Right atrium auricular region (tissue), 2 donors: ENCODE measurements at regions not wholly inside any gene's neighbourhood (a gene's known extent, or its start where the extent isn't known, plus 50 kb on each side); places are given as distances from the start of the nearest gene placed in this dataset.

Experiments used
- DNase-seq: peaks from one replicate; pipeline ENCODE4 v3.0.0-alpha.2; 2019; ENCODE audit warnings: low spot score
- H3K27ac ChIP-seq, 2 donors: fragments of 200-600 bp; sonication (generic); 1 replicate in 1 of 2; 2 replicates in 1 of 2; pipeline ENCODE4 v1.5.1; 2016 to 2019
- H3K27me3 ChIP-seq, 2 donors: fragments of 200-600 bp; sonication (generic); one replicate each; pipeline versions ENCODE4 v1.5.1 to v1.6.0; 2017 to 2019
- H3K36me3 ChIP-seq: fragments of 200-600 bp; sonication (generic); one replicate; pipeline ENCODE4 v1.5.1; 2016
- H3K4me1 ChIP-seq, 2 donors: fragments of 200-600 bp; sonication (generic); one replicate each; pipeline versions ENCODE4 v1.5.1 to v1.6.0; 2017 to 2019
- H3K4me3 ChIP-seq, 2 donors: fragments of 200-600 bp; sonication (generic); 1 replicate in 1 of 2; 2 replicates in 1 of 2; pipeline ENCODE4 v1.5.1; 2017 to 2019; ENCODE audit warnings: mild to moderate bottlenecking in 1 of 2, moderate library complexity in 1 of 2
- H3K9me3 ChIP-seq, 2 donors: fragments of 200-600 bp; sonication (generic); one replicate each; pipeline ENCODE4 v1.5.1; 2019
- CTCF ChIP-seq, 2 donors: fragments of 200-600 bp; sonication (generic); IDR thresholded peaks; one replicate each; pipeline ENCODE4 v1.5.1; 2019; ENCODE audit warnings: antibody characterized with exemption in 2 of 2

GRCh38 chr13:48859272-48860105 lies 116.2 kb upstream of the FNDC3A start:
- Histone ChIP-seq H3K9me3 (no peaks in the 10 kb centered on the region), H3K27me3 (no peaks in the 10 kb centered on the region), H3K36me3 (no peaks in the 10 kb centered on the region), H3K27ac (no peak overlapping the region), H3K4me1 (no peaks in the 10 kb centered on the region), H3K4me3 (no peak overlapping the region)
- no peak for TF ChIP-seq CTCF (IDR thresholded peaks at IDR 0.05)
- DNase-seq, result no peak

- DNase-seq, result no peak
- Histone ChIP-seq H3K4me1 (no peaks in the 10 kb centered on the region), H3K27ac (no peak overlapping the region), H3K9me3 (no peaks in the 10 kb centered on the region), H3K4me3 (no peak overlapping the region), H3K36me3 (no peaks in the 10 kb centered on the region), H3K27me3 (no peaks in the 10 kb centered on the region)
- no peak for TF ChIP-seq CTCF (IDR thresholded peaks at IDR 0.05)
Measured at GRCh38 chr13:48860364-48860763, 115.3 kb upstream of the FNDC3A start.

DNA sequence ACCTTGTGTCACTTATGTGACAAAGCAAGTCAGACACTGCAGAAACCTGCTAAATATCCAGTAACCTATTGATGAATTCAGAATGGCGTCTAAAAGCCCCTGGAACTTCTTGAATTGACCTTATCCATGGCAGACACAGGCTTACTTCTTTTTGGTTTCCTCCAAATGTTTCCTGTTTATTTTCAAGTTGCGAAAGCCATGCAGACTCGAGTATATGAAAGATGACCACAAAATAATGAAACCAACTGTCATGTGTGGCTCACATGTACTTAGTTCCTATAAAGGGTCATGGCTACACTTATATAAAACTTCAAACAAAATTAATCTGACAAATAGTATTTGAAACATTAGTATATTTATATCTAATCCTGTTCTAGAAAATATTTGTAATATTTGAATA lies 113.1 kb upstream of the FNDC3A start:
- no peak for TF ChIP-seq CTCF (IDR thresholded peaks at IDR 0.05)
- Histone ChIP-seq H3K36me3 (no peaks in the 10 kb centered on the region), H3K27ac (no peak overlapping the region), H3K27me3 (no peaks in the 10 kb centered on the region), H3K4me1 (no peaks in the 10 kb centered on the region), H3K4me3 (no peak overlapping the region), H3K9me3 (no peaks in the 10 kb centered on the region)
- DNase-seq, result no peak

DNA sequence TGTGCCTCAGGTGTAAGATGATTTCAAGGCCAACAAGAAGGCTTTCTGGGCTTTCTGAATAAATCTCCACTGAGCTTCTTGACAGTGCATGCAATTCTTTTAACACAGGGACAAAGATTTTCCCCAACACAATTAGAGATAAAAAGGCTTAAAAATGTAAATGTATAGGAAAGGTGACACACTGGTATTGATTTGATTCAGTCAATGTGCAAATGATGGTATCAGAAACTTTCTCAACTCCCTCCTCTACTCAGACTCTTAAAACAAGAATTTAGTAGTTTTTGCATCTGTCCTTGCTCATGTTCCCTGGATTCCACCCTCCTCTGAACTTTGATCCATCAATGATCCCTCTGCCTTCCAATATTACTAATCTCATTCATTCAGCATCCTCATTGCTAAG lies 111.6 kb upstream of the FNDC3A start:
- Histone ChIP-seq H3K4me3 (no peak overlapping the region), H3K36me3 (no peaks in the 10 kb centered on the region), H3K4me1 (no peaks in the 10 kb centered on the region), H3K27me3 (no peaks in the 10 kb centered on the region), H3K27ac (no peak overlapping the region), H3K9me3 (no peaks in the 10 kb centered on the region)
- TF ChIP-seq CTCF (IDR thresholded peaks at IDR 0.05), result no peak
- no peak for DNase-seq

DNA sequence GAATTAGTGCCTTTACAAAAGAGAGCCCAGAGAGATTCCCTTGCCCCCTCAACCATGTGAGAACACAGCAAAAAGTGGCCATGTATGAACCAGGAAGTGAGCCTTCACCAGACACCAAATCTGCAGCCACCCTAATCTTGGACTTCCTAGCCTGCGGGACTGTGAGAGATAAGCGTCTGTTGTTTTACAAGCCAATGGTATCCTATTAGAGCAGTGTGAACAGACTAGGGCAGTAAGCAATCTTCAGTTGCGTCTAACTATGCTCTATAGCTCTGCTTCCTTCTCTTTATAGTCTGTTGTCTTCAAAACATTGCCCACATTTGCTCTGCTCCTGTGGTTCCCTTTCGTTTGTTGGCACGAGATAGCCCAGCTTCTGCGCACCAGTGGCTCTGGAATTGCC lies 109.5 kb upstream of the FNDC3A start:
- H3K27me3 ChIP-seq, result no peaks in the 10 kb centered on the region
- H3K9me3 ChIP-seq, result no peaks in the 10 kb centered on the region
- H3K36me3 ChIP-seq, result no peaks in the 10 kb centered on the region
- no peak for DNase-seq
- no peak overlapping the region for H3K27ac ChIP-seq
- no peak overlapping the region for H3K4me3 ChIP-seq
- H3K4me1 ChIP-seq, result no peaks in the 10 kb centered on the region
- TF ChIP-seq CTCF (IDR thresholded peaks at IDR 0.05), result no peak

DNA sequence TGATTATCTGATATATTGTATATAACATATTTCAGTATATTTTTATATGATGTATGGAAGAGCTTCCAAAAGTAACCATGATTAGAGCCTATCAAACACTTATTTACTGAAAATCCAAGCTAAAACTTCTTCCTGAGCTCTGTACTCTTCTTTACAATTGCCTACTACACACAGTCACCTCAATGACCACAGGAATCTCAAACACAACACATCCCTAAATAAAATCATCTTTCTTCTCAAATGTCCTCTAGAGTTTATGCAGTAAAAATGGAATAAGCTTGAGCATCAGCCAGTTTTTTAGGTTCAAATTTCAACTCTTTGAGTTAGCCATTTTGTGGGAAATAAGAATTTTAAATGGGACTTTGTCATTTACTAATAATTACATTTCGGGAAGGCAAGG lies 102.6 kb upstream of the FNDC3A start:
- H3K27ac ChIP-seq, result no peak overlapping the region
- DNase-seq, result no peak

More for the DNA sequence above, 102.6 kb upstream of the FNDC3A start:
- Histone ChIP-seq H3K9me3 (no peaks in the 10 kb centered on the region), H3K36me3 (no peaks in the 10 kb centered on the region), H3K4me3 (no peak overlapping the region), H3K4me1 (peaks cover 0 to 19% of the 10 kb centered on the region in 2 donors), H3K27me3 (no peaks in the 10 kb centered on the region)
- no peak for TF ChIP-seq CTCF (IDR thresholded peaks at IDR 0.05)
